B cell (primary cell): ENCODE measurements at regions not wholly inside any gene's neighbourhood (a gene's known extent, or its start where the extent isn't known, plus 50 kb on each side); places are given as distances from the start of the nearest gene placed in this dataset.

ENCODE experiments used
- ATAC-seq: fragments of 200-7000 bp; cut with Tn5 transposase; one replicate; pipeline ENCODE4 v1.10.0; 2021; ENCODE audit warnings: low read depth, mild to moderate bottlenecking, moderate number of reproducible peaks, moderate library complexity
- CTCF ChIA-PET: fragments of 350-600 bp; sonication (Branson Sonifier 250); formaldehyde crosslinking; loops from one replicate; lab custom pipeline; 2021; ENCODE audit warnings: antibody characterized with exemption, inconsistent platforms; lab: Charles Lee
- POLR2A ChIA-PET: fragments of 350-600 bp; sonication (Branson Sonifier 250); formaldehyde crosslinking; loops from one replicate; lab custom pipeline; 2021; ENCODE audit warnings: antibody characterized with exemption; lab: Charles Lee
- DNase-seq: peaks from one replicate; pipeline ENCODE4 v3.0.0; 2013
- H2AFZ ChIP-seq: 2 replicates; pipeline ENCODE4 v1.6.1; 2012; ENCODE audit warnings: mild to moderate bottlenecking, low read depth, low read length; ENCODE audit not compliant: insufficient read depth, poor library complexity, severe bottlenecking
- H3K27ac ChIP-seq, 2 donors: 1 replicate in 1 of 2; 2 replicates in 1 of 2; pipeline ENCODE4 v1.5.1; 2012 to 2013; ENCODE audit warnings: low read length in 2 of 2, mild to moderate bottlenecking in 2 of 2, moderate library complexity in 1 of 2
- H3K27me3 ChIP-seq, 4 experiments: fragments of 200-600 bp in 1 of 4; sonication (generic) in 1 of 4; replicated peaks in 1 of 4; 1 replicate in 2 of 4; 2 replicates in 2 of 4; pipeline versions ENCODE4 v1.6.1 to v1.7.0; 2013 to 2016; ENCODE audit warnings: low read length in 3 of 4, mild to moderate bottlenecking in 2 of 4, mixed read lengths in 1 of 4, moderate library complexity in 1 of 4; ENCODE audit not compliant: insufficient read depth in 4 of 4, control insufficient read depth in 3 of 4; ENCODE audit errors: control extremely low read depth in 1 of 4
- H3K36me3 ChIP-seq, 2 experiments: replicated peaks in 1 of 2; 1 replicate in 1 of 2; 2 replicates in 1 of 2; pipeline versions ENCODE4 v1.6.1 to v1.7.1; 2013; ENCODE audit warnings: low read length in 1 of 2; ENCODE audit not compliant: insufficient read depth in 2 of 2, control insufficient read depth in 1 of 2; ENCODE audit errors: control extremely low read depth in 1 of 2, extremely low read depth in 1 of 2
- H3K4me1 ChIP-seq, 2 donors: fragments of 200-600 bp in 1 of 2; sonication (generic) in 1 of 2; 1 replicate in 1 of 2; 2 replicates in 1 of 2; pipeline versions ENCODE4 v1.5.1 to v1.6.1; 2013 to 2017; ENCODE audit warnings: low read length in 2 of 2; ENCODE audit not compliant: control insufficient read depth in 2 of 2, insufficient read depth in 2 of 2
- H3K4me2 ChIP-seq: replicated peaks from 2 replicates; pipeline ENCODE3; 2012; ENCODE audit warnings: mild to moderate bottlenecking, low read depth, low read length; ENCODE audit not compliant: poor library complexity, severe bottlenecking
- H3K4me3 ChIP-seq, 5 experiments: fragments of 200-600 bp in 1 of 5; sonication (generic) in 1 of 5; 1 replicate in 3 of 5; 2 replicates in 2 of 5; pipeline versions ENCODE4 v1.5.1 to v1.7.0; 2011 to 2016; ENCODE audit warnings: low read length in 4 of 5, mild to moderate bottlenecking in 4 of 5, low read depth in 2 of 5, control low read depth in 1 of 5, moderate library complexity in 1 of 5; ENCODE audit not compliant: insufficient read depth in 1 of 5; ENCODE audit errors: control extremely low read depth in 1 of 5, extremely low read depth in 1 of 5
- H3K79me2 ChIP-seq: fragments of 200-600 bp; sonication (generic); one replicate; pipeline ENCODE4 v1.6.0; 2016; ENCODE audit warnings: low read length; ENCODE audit not compliant: control insufficient read depth, insufficient read depth
- H3K9ac ChIP-seq: fragments of 200-600 bp; sonication (generic); 2 replicates; pipeline ENCODE4 v1.6.1; 2017; ENCODE audit warnings: mild to moderate bottlenecking, low read length, moderate library complexity
- H3K9me3 ChIP-seq, 3 donors: one replicate each; pipeline versions ENCODE4 v1.6.1 to v1.7.1; 2013; ENCODE audit warnings: low read length in 2 of 3; ENCODE audit not compliant: control insufficient read depth in 2 of 3, insufficient read depth in 1 of 3; ENCODE audit errors: control extremely low read depth in 1 of 3
- H4K20me1 ChIP-seq: 2 replicates; pipeline ENCODE4 v1.6.0; 2012; ENCODE audit warnings: mild to moderate bottlenecking, low read length; ENCODE audit not compliant: insufficient read depth, control insufficient read depth, poor library complexity, severe bottlenecking
- H3K27ac Mint-ChIP-seq: one replicate; pipeline ENCODE4 v1.8.0; 2021; ENCODE audit warnings: mixed read lengths
- H3K27me3 Mint-ChIP-seq: one replicate; pipeline ENCODE4 v1.8.0; 2021; ENCODE audit warnings: mixed read lengths
- H3K4me1 Mint-ChIP-seq: one replicate; pipeline ENCODE4 v1.8.0; 2021; ENCODE audit warnings: mixed read lengths
- H3K4me3 Mint-ChIP-seq: one replicate; pipeline ENCODE4 v1.8.0; 2021; ENCODE audit warnings: mixed read lengths
- H3K9me3 Mint-ChIP-seq: one replicate; pipeline ENCODE4 v1.8.0; 2022; ENCODE audit warnings: mixed read lengths; ENCODE audit not compliant: insufficient read depth
- EZH2 ChIP-seq: IDR thresholded peaks from 2 replicates; pipeline ENCODE4 v1.6.1; 2012; ENCODE audit warnings: borderline replicate concordance, low read depth, mild to moderate bottlenecking, moderate library complexity, low read length; ENCODE audit not compliant: insufficient read depth, poor library complexity, severe bottlenecking
- WGBS: methylation state at CpG from one replicate; pipeline ENCODE4 v1.1.5; 2013; ENCODE audit warnings: missing lambda C conversion rate; ENCODE audit not compliant: insufficient coverage; 5-methylcytosine and 5-hydroxymethylcytosine counted together
- intact Hi-C: fragments of 100-400 bp; cut with micrococcal nuclease; formaldehyde crosslinking; loops from one replicate; pipeline ENCODE4 v1.10.0; 2022
- TF ChIP-seq, protein P1 (sequence below): fragments of 200-600 bp; IDR thresholded peaks from one replicate; pipeline ENCODE4 v1.8.0; 2022; ENCODE audit warnings: antibody characterized with exemption, mild to moderate bottlenecking

DNA sequence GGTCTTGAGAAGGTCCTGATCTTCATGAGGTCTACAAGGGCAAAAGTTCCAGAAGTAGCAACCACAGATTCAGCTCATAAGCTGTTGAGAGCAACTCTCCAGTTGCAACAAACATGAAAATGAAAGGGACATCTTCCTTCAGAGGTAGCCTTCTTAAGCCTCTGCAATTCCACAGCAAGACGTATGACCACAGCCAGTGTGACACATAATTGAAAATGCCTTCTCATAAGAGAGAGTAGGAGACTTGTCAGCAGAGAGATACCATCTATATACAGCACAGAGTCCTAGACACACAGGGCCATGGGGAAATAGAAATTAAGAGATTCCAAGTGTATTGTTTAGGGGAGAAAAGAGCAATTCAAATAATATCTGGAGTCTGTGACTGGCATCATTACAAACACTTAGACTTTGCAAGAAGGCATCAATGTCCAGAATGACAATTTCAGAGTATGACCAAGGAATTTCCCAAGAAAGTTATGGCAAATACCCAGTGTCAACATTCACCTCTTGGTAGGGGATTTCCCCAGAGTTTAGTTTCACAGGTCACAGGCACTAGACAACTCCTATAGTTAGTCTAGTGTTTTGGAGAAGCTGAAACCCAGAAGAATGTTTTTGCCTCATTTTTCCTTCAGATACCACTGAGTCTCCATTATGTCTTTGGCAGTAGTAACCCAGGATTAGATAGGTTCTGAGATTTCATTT is 340.3 kb downstream of the ZNF674 start:
- H3K4me1 Mint-ChIP-seq = no peaks in the 10 kb centered on the region
- WGBS = no CpG with 5 or more reads among the region's 1 CpG
- H3K9me3 Mint-ChIP-seq = no peaks in the 10 kb centered on the region
- Histone ChIP-seq H4K20me1 (no peaks in the 10 kb centered on the region), H3K4me3 (no peak overlapping the region), H3K4me2 (no peak overlapping the region), H3K27ac (no peak overlapping the region), H3K9me3 (no peaks in the 10 kb centered on the region), H3K9ac (no peak overlapping the region), H3K36me3 (no peaks in the 10 kb centered on the region), H3K79me2 (no peaks in the 10 kb centered on the region), H3K27me3 (no peaks in the 10 kb centered on the region), H3K4me1 (no peaks in the 10 kb centered on the region), H2AFZ (no peak overlapping the region)
- DNase-seq = no peak
- peaks cover 4% of the 10 kb centered on the region for H3K27me3 Mint-ChIP-seq
- no peak overlapping the region for H3K4me3 Mint-ChIP-seq
- ATAC-seq = no peak
- intact Hi-C loops = no loop called here
- TF ChIP-seq EZH2 = no peak
- TF ChIP-seq, protein P1, sequence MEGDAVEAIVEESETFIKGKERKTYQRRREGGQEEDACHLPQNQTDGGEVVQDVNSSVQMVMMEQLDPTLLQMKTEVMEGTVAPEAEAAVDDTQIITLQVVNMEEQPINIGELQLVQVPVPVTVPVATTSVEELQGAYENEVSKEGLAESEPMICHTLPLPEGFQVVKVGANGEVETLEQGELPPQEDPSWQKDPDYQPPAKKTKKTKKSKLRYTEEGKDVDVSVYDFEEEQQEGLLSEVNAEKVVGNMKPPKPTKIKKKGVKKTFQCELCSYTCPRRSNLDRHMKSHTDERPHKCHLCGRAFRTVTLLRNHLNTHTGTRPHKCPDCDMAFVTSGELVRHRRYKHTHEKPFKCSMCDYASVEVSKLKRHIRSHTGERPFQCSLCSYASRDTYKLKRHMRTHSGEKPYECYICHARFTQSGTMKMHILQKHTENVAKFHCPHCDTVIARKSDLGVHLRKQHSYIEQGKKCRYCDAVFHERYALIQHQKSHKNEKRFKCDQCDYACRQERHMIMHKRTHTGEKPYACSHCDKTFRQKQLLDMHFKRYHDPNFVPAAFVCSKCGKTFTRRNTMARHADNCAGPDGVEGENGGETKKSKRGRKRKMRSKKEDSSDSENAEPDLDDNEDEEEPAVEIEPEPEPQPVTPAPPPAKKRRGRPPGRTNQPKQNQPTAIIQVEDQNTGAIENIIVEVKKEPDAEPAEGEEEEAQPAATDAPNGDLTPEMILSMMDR = no peak
- H3K27ac Mint-ChIP-seq = no peak overlapping the region
- POLR2A ChIA-PET = no interaction called here
- CTCF ChIA-PET = no interaction called here

DNA sequence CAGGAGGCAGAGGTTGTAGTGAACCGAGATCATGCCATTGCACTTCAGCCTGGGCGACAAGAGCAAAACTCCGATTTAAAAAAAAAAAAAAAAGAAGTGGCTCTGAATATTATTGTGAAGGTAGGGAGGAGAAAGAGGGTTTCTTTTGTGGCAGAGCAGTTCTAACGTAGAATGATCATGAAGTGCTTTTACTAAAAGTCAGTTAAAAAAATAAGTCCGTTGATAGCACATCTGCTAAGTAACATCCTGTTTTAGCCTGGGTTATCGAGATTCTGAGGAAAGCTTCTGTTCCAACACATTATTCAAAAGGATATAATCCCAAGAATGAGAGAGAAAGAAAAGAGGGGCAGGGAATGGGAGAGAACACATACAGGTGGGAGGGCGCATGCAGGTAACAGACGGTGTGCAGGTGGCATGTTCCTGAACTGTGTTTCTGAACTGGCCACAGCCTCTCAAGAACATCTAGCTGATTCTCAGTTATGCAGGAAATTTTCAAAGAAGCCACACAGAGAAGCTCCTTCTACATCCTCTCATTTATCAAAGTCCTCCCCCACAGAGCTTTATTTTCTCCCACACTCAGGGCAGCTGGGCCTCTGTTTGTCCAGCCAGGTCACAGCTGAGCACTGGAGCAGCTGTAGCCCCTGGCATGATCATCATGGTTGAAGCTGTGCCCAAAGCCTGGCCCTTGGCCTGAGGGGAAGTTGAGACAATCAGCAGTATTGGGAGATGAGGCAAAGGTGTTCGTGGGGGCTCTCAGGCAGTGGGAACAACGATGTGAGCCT is 342.3 kb downstream of the ZNF674 start:
- Histone ChIP-seq H4K20me1 (no peaks in the 10 kb centered on the region), H3K27ac (no peak overlapping the region), H3K36me3 (no peaks in the 10 kb centered on the region), H3K27me3 (no peaks in the 10 kb centered on the region), H3K4me1 (no peaks in the 10 kb centered on the region), H3K4me3 (no peak overlapping the region), H3K9ac (no peak overlapping the region), H3K4me2 (no peak overlapping the region), H2AFZ (no peak overlapping the region), H3K9me3 (no peaks in the 10 kb centered on the region), H3K79me2 (no peaks in the 10 kb centered on the region)
- intact Hi-C loops = no loop called here
- TF ChIP-seq EZH2 = no peak
- TF ChIP-seq, protein P1 = no peak
- Mint-ChIP-seq H3K9me3 (no peaks in the 10 kb centered on the region), H3K4me1 (no peaks in the 10 kb centered on the region), H3K4me3 (no peak overlapping the region), H3K27me3 (peaks cover 4% of the 10 kb centered on the region), H3K27ac (no peak overlapping the region)
- WGBS = 73% methylated on average over 2 of the region's 10 CpGs
- DNase-seq (no peak), ATAC-seq (no peak)
- ChIA-PET POLR2A (no interaction called here), CTCF (no interaction called here)
